Vagina (tissue), 2 donors: ENCODE measurements at regions not wholly inside any gene's neighbourhood (a gene's known extent, or its start where the extent isn't known, plus 50 kb on each side); places are given as distances from the start of the nearest gene placed in this dataset.

Source experiments
- DNase-seq, 2 donors: peaks; one replicate each; pipeline ENCODE4 v3.0.0-alpha.2; 2017; ENCODE audit errors: extremely low spot score in 2 of 2
- H3K27ac ChIP-seq: fragments of 200-600 bp; sonication (generic); one replicate; pipeline ENCODE4 v1.5.1; 2019
- H3K27me3 ChIP-seq: fragments of 200-600 bp; sonication (generic); one replicate; pipeline ENCODE4 v1.5.1; 2019
- H3K36me3 ChIP-seq, 2 donors: fragments of 200-600 bp; sonication (generic); one replicate each; pipeline ENCODE4 v1.5.1; 2017 to 2019
- H3K4me1 ChIP-seq: fragments of 200-600 bp; sonication (generic); one replicate; pipeline ENCODE4 v1.5.1; 2019
- H3K4me3 ChIP-seq, 2 donors: fragments of 200-600 bp; sonication (generic); 1 replicate in 1 of 2; 2 replicates in 1 of 2; pipeline ENCODE4 v1.5.1; 2016 to 2019
- H3K9me3 ChIP-seq: fragments of 200-600 bp; sonication (generic); one replicate; pipeline ENCODE4 v1.5.1; 2019
- POLR2A ChIP-seq, 2 donors: fragments of 450-650 bp; IDR thresholded peaks; one replicate each; pipeline ENCODE4 v1.6.1; 2017; ENCODE audit warnings: antibody characterized with exemption in 2 of 2, mild to moderate bottlenecking in 2 of 2, moderate library complexity in 2 of 2
- POLR2AphosphoS5 ChIP-seq, 2 donors: sonication (generic); formaldehyde crosslinking; IDR thresholded peaks; one replicate each; pipeline ENCODE4 v1.9.0; 2017; ENCODE audit warnings: antibody characterized with exemption in 2 of 2, mild to moderate bottlenecking in 2 of 2, low read depth in 1 of 2; ENCODE audit not compliant: insufficient read depth in 1 of 2
- intact Hi-C: fragments of 100-400 bp; cut with DNase I; formaldehyde crosslinking; loops from one replicate; pipeline ENCODE4 v1.15.1; 2023
- TF ChIP-seq, protein P1 (sequence below), 3 experiments: fragments of 450-650 bp in 2 of 3; fragments of 200-600 bp in 1 of 3; sonication (generic) in 1 of 3; IDR thresholded peaks; one replicate each; pipeline ENCODE4 v1.5.1; 2017 to 2019; ENCODE audit warnings: antibody characterized with exemption in 3 of 3, mild to moderate bottlenecking in 2 of 3, moderate library complexity in 2 of 3

DNA sequence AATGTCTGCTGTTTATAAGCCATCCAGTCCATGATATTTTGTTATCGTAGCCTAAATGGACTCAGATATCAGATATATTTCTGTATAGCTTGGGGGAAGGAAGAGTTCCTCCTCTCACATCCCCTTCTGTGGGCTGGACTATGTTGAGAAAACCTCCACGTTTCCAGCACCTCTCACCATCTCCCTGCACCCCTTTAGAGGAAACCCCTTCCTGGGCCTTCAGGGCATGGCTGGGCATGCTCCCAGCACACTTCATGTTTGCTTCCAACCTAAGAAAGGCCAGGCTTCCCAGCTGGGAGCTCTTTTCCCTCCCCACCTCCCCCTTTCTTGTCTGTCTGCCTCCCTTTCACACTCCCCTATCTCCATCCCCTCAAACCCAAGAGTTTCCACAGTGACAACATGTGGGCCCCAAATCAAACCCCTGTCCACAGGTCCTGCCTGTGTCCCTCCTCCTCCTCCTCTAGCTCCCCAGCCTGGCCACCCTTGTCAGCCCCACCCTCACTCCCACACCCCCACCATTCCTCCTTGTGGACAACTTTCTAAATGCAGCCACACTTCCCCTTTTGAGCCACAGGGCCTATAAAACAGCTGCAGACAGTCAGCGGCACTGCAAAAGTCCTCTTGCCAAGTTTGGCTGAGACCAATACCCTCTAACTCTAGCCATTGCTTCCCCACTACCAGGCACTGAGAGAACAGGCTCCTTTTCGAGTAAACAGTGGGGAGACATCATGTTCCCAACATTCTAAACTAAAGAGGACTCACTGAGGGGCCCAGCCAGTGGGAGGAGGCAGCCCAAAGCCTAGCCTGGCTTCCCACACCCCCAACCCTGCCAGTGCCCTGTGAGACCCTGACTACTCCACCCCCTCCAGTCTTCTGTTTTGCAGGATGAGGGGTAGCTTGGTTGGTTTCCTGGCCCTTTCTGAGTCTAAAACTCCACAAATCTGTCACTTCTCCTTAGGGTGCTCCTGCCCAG lies 120.5 kb downstream of the ZFP36L2 start:
- Histone ChIP-seq H3K4me3 (no peak overlapping the region), H3K36me3 (no peaks in the 10 kb centered on the region), H3K27me3 (no peaks in the 10 kb centered on the region), H3K9me3 (no peaks in the 10 kb centered on the region), H3K27ac (peak overlapping the region; percentile 82), H3K4me1 (peaks cover 74% of the 10 kb centered on the region)
- no peak for DNase-seq
- intact Hi-C loops: no loop called here
- TF ChIP-seq, protein P1, sequence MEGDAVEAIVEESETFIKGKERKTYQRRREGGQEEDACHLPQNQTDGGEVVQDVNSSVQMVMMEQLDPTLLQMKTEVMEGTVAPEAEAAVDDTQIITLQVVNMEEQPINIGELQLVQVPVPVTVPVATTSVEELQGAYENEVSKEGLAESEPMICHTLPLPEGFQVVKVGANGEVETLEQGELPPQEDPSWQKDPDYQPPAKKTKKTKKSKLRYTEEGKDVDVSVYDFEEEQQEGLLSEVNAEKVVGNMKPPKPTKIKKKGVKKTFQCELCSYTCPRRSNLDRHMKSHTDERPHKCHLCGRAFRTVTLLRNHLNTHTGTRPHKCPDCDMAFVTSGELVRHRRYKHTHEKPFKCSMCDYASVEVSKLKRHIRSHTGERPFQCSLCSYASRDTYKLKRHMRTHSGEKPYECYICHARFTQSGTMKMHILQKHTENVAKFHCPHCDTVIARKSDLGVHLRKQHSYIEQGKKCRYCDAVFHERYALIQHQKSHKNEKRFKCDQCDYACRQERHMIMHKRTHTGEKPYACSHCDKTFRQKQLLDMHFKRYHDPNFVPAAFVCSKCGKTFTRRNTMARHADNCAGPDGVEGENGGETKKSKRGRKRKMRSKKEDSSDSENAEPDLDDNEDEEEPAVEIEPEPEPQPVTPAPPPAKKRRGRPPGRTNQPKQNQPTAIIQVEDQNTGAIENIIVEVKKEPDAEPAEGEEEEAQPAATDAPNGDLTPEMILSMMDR (IDR thresholded peaks at IDR 0.05): peak in 1 of 3 experiments; percentile 42
- TF ChIP-seq POLR2A (IDR thresholded peaks at IDR 0.05): no peak
- peak; percentile 20 to 38 for TF ChIP-seq POLR2AphosphoS5 (IDR thresholded peaks at IDR 0.05; ENCODE audit: insufficient read depth in 1 of 2, low read depth in 1 of 2)

DNA sequence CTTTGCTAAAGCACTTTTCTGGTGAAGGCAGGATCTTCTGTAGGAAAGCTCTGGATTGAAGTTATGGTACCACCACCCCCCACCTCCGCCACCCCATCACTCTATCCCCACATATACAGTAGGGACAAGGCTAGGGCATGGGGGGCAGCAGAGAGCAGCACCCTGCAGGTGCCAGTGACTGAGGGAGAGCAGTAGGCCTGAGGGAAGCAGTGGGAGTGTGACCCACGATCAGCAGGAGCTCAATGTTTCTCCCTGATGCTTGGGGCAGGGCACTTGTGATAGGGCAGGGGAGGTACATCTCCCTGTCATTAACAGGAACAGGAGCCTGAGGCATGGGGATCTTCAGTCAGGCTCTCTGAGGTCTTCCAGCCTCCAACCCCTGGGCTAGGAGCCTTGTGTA lies 121.6 kb downstream of the ZFP36L2 start:
- H3K4me1 ChIP-seq: peaks cover 73% of the 10 kb centered on the region

DNA sequence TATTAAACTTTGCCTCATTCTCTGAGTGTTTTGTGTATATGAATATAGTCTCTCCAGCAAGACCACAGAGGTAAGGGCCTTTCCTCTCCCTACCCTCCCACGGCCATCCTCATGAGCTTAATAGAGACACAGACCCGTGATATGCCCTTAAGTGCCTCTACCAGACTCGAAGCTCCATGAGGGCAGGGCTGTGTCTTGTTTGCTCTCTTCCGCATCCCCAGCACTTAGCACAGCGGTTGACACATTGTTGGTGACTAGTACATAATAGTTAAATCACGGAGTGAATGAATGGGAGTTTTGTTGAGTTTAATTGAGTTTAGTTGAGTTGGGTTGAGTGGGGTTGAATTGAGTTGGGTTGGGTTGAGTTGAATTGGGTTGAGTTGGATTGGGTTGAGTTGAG lies 122.3 kb downstream of the ZFP36L2 start:
- TF ChIP-seq POLR2AphosphoS5 (IDR thresholded peaks at IDR 0.05; ENCODE audit: insufficient read depth in 1 of 2, low read depth in 1 of 2): no peak
- TF ChIP-seq, protein P1 (IDR thresholded peaks at IDR 0.05): no peak
- no peak for TF ChIP-seq POLR2A (IDR thresholded peaks at IDR 0.05)
- Histone ChIP-seq H3K27ac (no peak overlapping the region), H3K9me3 (no peaks in the 10 kb centered on the region), H3K4me3 (no peak overlapping the region), H3K27me3 (no peaks in the 10 kb centered on the region), H3K4me1 (peaks cover 66% of the 10 kb centered on the region), H3K36me3 (no peaks in the 10 kb centered on the region)
- no peak for DNase-seq
- intact Hi-C loops: no loop called here

More for the DNA sequence above, 121.6 kb downstream of the ZFP36L2 start:
- Histone ChIP-seq H3K4me3 (no peak overlapping the region), H3K27ac (peak overlapping the region; percentile 82), H3K9me3 (no peaks in the 10 kb centered on the region), H3K27me3 (no peaks in the 10 kb centered on the region), H3K36me3 (no peaks in the 10 kb centered on the region)
- no peak for DNase-seq
- TF ChIP-seq POLR2AphosphoS5 (IDR thresholded peaks at IDR 0.05; ENCODE audit: insufficient read depth in 1 of 2, low read depth in 1 of 2): no peak
- TF ChIP-seq POLR2A (IDR thresholded peaks at IDR 0.05): no peak
- TF ChIP-seq, protein P1 (IDR thresholded peaks at IDR 0.05): no peak
- intact Hi-C loops: no loop called here

DNA sequence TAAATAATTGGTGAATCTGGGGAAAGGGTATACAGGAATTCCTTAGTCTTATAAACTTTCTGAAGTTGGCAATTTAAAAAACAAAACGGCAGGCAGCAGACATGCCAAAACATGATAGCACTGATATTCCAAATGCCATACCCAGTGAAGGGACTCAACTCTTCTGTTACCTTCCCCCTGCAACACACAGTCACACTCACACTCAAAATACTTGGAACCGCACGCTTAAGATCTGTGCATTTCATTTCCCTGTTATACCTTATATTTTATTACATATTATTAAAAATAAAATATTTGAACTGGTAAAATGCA lies 123.4 kb downstream of the ZFP36L2 start:
- Histone ChIP-seq H3K9me3 (no peaks in the 10 kb centered on the region), H3K36me3 (no peaks in the 10 kb centered on the region), H3K27ac (peak overlapping the region; percentile 77), H3K4me3 (no peak overlapping the region), H3K27me3 (no peaks in the 10 kb centered on the region), H3K4me1 (peaks cover 59% of the 10 kb centered on the region)
- DNase-seq: no peak
- TF ChIP-seq POLR2AphosphoS5 (IDR thresholded peaks at IDR 0.05; ENCODE audit: insufficient read depth in 1 of 2, low read depth in 1 of 2): no peak
- intact Hi-C loops: no loop called here

DNA sequence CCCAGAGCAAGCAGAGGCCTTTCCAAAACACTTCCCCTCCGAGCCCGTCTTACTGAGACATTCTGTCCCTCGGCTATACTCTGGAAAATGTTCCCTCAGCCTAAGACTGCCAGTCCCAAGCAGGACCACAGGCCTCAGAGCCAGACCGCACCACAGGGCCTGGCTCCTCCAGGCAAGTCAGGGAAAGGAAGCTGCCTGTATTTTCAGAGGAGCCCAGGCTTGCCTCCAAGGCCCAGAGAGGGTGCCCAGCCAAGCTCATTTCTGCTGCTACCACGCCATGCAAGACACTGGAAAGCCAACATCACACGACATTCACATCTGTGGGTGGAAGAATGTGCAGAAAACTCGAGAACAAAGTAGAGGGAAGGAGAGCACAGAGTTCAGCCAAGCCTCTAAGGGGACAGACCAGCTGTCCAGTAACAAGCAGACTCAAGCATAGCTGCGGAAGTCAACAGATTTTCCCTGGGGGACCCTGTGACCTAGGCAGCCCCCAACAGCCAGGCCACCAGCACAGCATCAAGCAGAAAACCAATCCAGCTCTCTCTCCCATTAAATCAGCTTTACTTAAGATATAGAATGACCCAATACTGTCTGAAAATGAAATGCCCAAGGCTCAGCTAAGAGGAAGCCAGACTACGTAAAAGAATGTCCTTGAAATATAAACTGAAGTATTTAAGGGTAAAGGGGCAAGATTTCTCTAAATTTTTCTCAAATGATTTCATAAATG lies 123.9 kb downstream of the ZFP36L2 start:
- DNase-seq: no peak
- Histone ChIP-seq H3K36me3 (no peaks in the 10 kb centered on the region), H3K4me1 (peaks cover 56% of the 10 kb centered on the region), H3K27ac (peak overlapping the region; percentile 77), H3K27me3 (no peaks in the 10 kb centered on the region), H3K4me3 (no peak overlapping the region), H3K9me3 (no peaks in the 10 kb centered on the region)
- intact Hi-C loops: no loop called here
- no peak for TF ChIP-seq POLR2AphosphoS5 (IDR thresholded peaks at IDR 0.05; ENCODE audit: insufficient read depth in 1 of 2, low read depth in 1 of 2)
- TF ChIP-seq, protein P1 (IDR thresholded peaks at IDR 0.05): no peak
- no peak for TF ChIP-seq POLR2A (IDR thresholded peaks at IDR 0.05)
